HG03108 (cell line): ENCODE measurements at regions not wholly inside any gene's neighbourhood (a gene's known extent, or its start where the extent isn't known, plus 50 kb on each side); places are given as distances from the start of the nearest gene placed in this dataset.

ENCODE experiments used
- ATAC-seq: cut with Tn5 transposase; IDR thresholded peaks from one replicate; pipeline ENCODE4 v1.9.1; 2021; ENCODE audit warnings: moderate library complexity; ENCODE audit not compliant: unreplicated experiment

GRCh38 chr7:68321776-68322496 lies 1276.3 kb upstream of the AUTS2 start:
- no peak for ATAC-seq

GRCh38 chr7:68324621-68325020 lies 1273.7 kb upstream of the AUTS2 start:
- ATAC-seq, result no peak

- no peak for ATAC-seq
These were observed 1264.1 kb upstream of the AUTS2 start for GRCh38 chr7:68334216-68334615.

- ATAC-seq, result no peak
These were observed 1263.5 kb upstream of the AUTS2 start for GRCh38 chr7:68334636-68335272.

GRCh38 chr7:68336594-68336993 lies 1261.7 kb upstream of the AUTS2 start:
- no peak for ATAC-seq

- ATAC-seq, result no peak
These were observed 1249.9 kb upstream of the AUTS2 start for GRCh38 chr7:68348401-68348800.

- ATAC-seq, result no peak
These were observed 1235.3 kb upstream of the AUTS2 start for GRCh38 chr7:68362745-68363518.

- no peak for ATAC-seq
These were observed 1233.2 kb upstream of the AUTS2 start for GRCh38 chr7:68364886-68365625.

- ATAC-seq, result no peak
These were observed 1226.3 kb upstream of the AUTS2 start for GRCh38 chr7:68371985-68372384.

- ATAC-seq, result no peak
These were observed 1222.1 kb upstream of the AUTS2 start for GRCh38 chr7:68376131-68376661.

GRCh38 chr7:68381731-68382130 lies 1216.5 kb upstream of the AUTS2 start:
- ATAC-seq, result no peak

GRCh38 chr7:68384581-68384980 lies 1213.7 kb upstream of the AUTS2 start:
- no peak for ATAC-seq

GRCh38 chr7:68393051-68393450 lies 1205.2 kb upstream of the AUTS2 start:
- ATAC-seq, result no peak

GRCh38 chr7:68394131-68394530 lies 1204.1 kb upstream of the AUTS2 start:
- ATAC-seq, result no peak

- ATAC-seq, result no peak
These were observed 1198.2 kb upstream of the AUTS2 start for GRCh38 chr7:68399991-68400590.

GRCh38 chr7:68400783-68401182 lies 1197.5 kb upstream of the AUTS2 start:
- ATAC-seq, result no peak

GRCh38 chr7:68401313-68401712 lies 1197.0 kb upstream of the AUTS2 start:
- ATAC-seq, result no peak

GRCh38 chr7:68406480-68406879 lies 1191.8 kb upstream of the AUTS2 start:
- ATAC-seq, result no peak

GRCh38 chr7:68407460-68407859 lies 1190.8 kb upstream of the AUTS2 start:
- no peak for ATAC-seq

- ATAC-seq, result no peak
These were observed 1189.4 kb upstream of the AUTS2 start for GRCh38 chr7:68408873-68409272.

- no peak for ATAC-seq
These were observed 1188.4 kb upstream of the AUTS2 start for GRCh38 chr7:68409851-68410250.
